ENCODE measurements at regions not wholly inside any gene's neighbourhood (a gene's known extent, or its start where the extent isn't known, plus 50 kb on each side); places are given as distances from the start of the nearest gene placed in this dataset.
A peak's percentile ranks its signal among the peaks of the same experiment; 100 is the strongest.
"Not testable (repeated sequence)": the region's sequence is repeated elsewhere in the genome, so short reads cannot be mapped to it uniquely, and the experiment has no call there.

- DNase-seq (ENCODE audit: low read depth) = peak; percentile 58
Measured at GRCh38 chr16:22436823-22437652, 62.6 kb upstream of the CDR2 start.

- not testable (repeated sequence) for DNase-seq (ENCODE audit: low read depth)
Measured at GRCh38 chr16:22436326-22436822, 62.0 kb upstream of the CDR2 start.

GRCh38 chr16:22431314-22431713 lies 56.9 kb upstream of the CDR2 start:
- DNase-seq (ENCODE audit: low read depth) = not testable (repeated sequence)

- no peak for DNase-seq (ENCODE audit: low read depth)
Measured at GRCh38 chr16:22428654-22429053, 54.2 kb upstream of the CDR2 start.

- DNase-seq (ENCODE audit: low read depth) = no peak
Measured at GRCh38 chr16:22427556-22427955, 53.1 kb upstream of the CDR2 start.

- no peak for DNase-seq (ENCODE audit: low read depth)
Measured at GRCh38 chr16:22425847-22426246, 51.4 kb upstream of the CDR2 start.

- no peak for DNase-seq (ENCODE audit: low read depth)
Measured at GRCh38 chr16:22425036-22425801, 50.8 kb upstream of the CDR2 start.

GRCh38 chr16:22424161-22424937 lies 49.9 kb upstream of the CDR2 start:
- DNase-seq (ENCODE audit: low read depth) = no peak

All from T-helper 22 cell (primary cell).